Mesendoderm (in vitro differentiated cells): ENCODE measurements at regions not wholly inside any gene's neighbourhood (a gene's known extent, or its start where the extent isn't known, plus 50 kb on each side); places are given as distances from the start of the nearest gene placed in this dataset.

Experiments used
- DNase-seq: peaks from one replicate; pipeline ENCODE4 v3.0.0; 2013
- H2AK5ac ChIP-seq: 2 replicates; pipeline ENCODE4 v1.6.1; 2013; ENCODE audit warnings: low read length, inconsistent platforms
- H2BK120ac ChIP-seq: 2 replicates; pipeline ENCODE4 v1.6.1; 2013; ENCODE audit warnings: low read depth, mild to moderate bottlenecking, low read length, moderate library complexity, mixed read lengths
- H2BK15ac ChIP-seq: replicated peaks from 2 replicates; pipeline ENCODE4 v1.6.1; 2013; ENCODE audit warnings: low read depth, mild to moderate bottlenecking, moderate library complexity
- H2BK5ac ChIP-seq: 2 replicates; pipeline ENCODE4 v1.6.1; 2013; ENCODE audit warnings: low read length, inconsistent platforms
- H3K18ac ChIP-seq: 2 replicates; pipeline ENCODE4 v1.6.1; 2013; ENCODE audit warnings: mild to moderate bottlenecking, low read length, mixed read lengths
- H3K23ac ChIP-seq: one replicate; pipeline ENCODE4 v1.6.1; 2013; ENCODE audit warnings: low read length
- H3K27ac ChIP-seq: 2 replicates; pipeline ENCODE4 v1.5.1; 2013; ENCODE audit warnings: low read depth, mild to moderate bottlenecking, inconsistent platforms, low read length, moderate library complexity
- H3K27me3 ChIP-seq: 2 replicates; pipeline ENCODE4 v1.6.1; 2013; ENCODE audit warnings: low read length, control low read depth, mild to moderate bottlenecking, inconsistent platforms; ENCODE audit not compliant: insufficient read depth, poor library complexity
- H3K36me3 ChIP-seq: 2 replicates; pipeline ENCODE4 v1.6.1; 2013; ENCODE audit warnings: low read length, inconsistent platforms; ENCODE audit not compliant: control insufficient read depth, insufficient read depth
- H3K4ac ChIP-seq: one replicate; pipeline ENCODE4 v1.6.1; 2013; ENCODE audit warnings: low read depth, mild to moderate bottlenecking, low read length, moderate library complexity
- H3K4me1 ChIP-seq: 2 replicates; pipeline ENCODE4 v1.6.1; 2013; ENCODE audit warnings: low read depth, low read length, inconsistent platforms; ENCODE audit not compliant: control insufficient read depth
- H3K4me2 ChIP-seq: 2 replicates; pipeline ENCODE4 v1.6.1; 2013; ENCODE audit warnings: low read length
- H3K4me3 ChIP-seq: 2 replicates; pipeline ENCODE4 v1.5.1; 2013; ENCODE audit warnings: mild to moderate bottlenecking, low read length
- H3K56ac ChIP-seq: one replicate; pipeline ENCODE4 v1.6.1; 2013; ENCODE audit warnings: low read length
- H3K79me1 ChIP-seq: 2 replicates; pipeline ENCODE4 v1.6.1; 2013; ENCODE audit warnings: low read length, inconsistent platforms
- H3K79me2 ChIP-seq: 2 replicates; pipeline ENCODE4 v1.6.1; 2013; ENCODE audit warnings: mild to moderate bottlenecking, low read length; ENCODE audit not compliant: control insufficient read depth, insufficient read depth
- H3K9ac ChIP-seq: 2 replicates; pipeline ENCODE4 v1.6.1; 2013; ENCODE audit warnings: low read length, inconsistent platforms
- H4K5ac ChIP-seq: one replicate; pipeline ENCODE4 v1.6.1; 2013; ENCODE audit warnings: low read length
- H4K8ac ChIP-seq: one replicate; pipeline ENCODE4 v1.6.1; 2013; ENCODE audit warnings: low read depth, mild to moderate bottlenecking, control low read depth, low read length, moderate library complexity
- WGBS: extraction: QIAGEN DNeasy Blood & Tissue Kit; methylation state at CpG from one replicate; pipeline ENCODE4 v1.1.7; 2013; ENCODE audit warnings: low lambda C conversion rate, missing lambda C conversion rate; ENCODE audit not compliant: insufficient coverage; ENCODE audit errors: extremely low coverage; 5-methylcytosine and 5-hydroxymethylcytosine counted together

- no peak overlapping the region for H3K4me2 ChIP-seq
- no CpG with 5 or more reads among the region's 1 CpG for WGBS
- H4K8ac ChIP-seq, result no peak overlapping the region
- no peaks in the 10 kb centered on the region for H3K36me3 ChIP-seq
- H3K27me3 ChIP-seq, result no peaks in the 10 kb centered on the region
- no peak overlapping the region for H3K56ac ChIP-seq
- no peaks in the 10 kb centered on the region for H3K4me1 ChIP-seq
- H3K4me3 ChIP-seq, result no peak overlapping the region
- no peaks in the 10 kb centered on the region for H3K79me2 ChIP-seq
- H2BK15ac ChIP-seq, result no peak overlapping the region
- H3K23ac ChIP-seq, result no peak overlapping the region
- H2AK5ac ChIP-seq, result no peak overlapping the region
- no peak for DNase-seq
- H3K4ac ChIP-seq, result no peak overlapping the region
- no peak overlapping the region for H3K9ac ChIP-seq
- H3K27ac ChIP-seq, result no peak overlapping the region
- H2BK5ac ChIP-seq, result no peak overlapping the region
- H4K5ac ChIP-seq, result no peak overlapping the region
- no peak overlapping the region for H2BK120ac ChIP-seq
- no peak overlapping the region for H3K18ac ChIP-seq
- no peaks in the 10 kb centered on the region for H3K79me1 ChIP-seq
These were observed 172.7 kb upstream of the TMEM229A start for GRCh38 chr7:124205526-124205925.

- Histone ChIP-seq H3K9ac (no peak overlapping the region), H3K79me2 (no peaks in the 10 kb centered on the region), H3K27me3 (no peaks in the 10 kb centered on the region), H3K27ac (no peak overlapping the region), H3K79me1 (no peaks in the 10 kb centered on the region), H3K23ac (no peak overlapping the region), H3K4me3 (no peak overlapping the region), H3K4ac (no peak overlapping the region), H3K36me3 (no peaks in the 10 kb centered on the region), H2AK5ac (no peak overlapping the region), H2BK5ac (no peak overlapping the region), H4K8ac (no peak overlapping the region), H3K18ac (no peak overlapping the region), H2BK120ac (no peak overlapping the region), H2BK15ac (no peak overlapping the region), H3K56ac (no peak overlapping the region), H3K4me1 (no peaks in the 10 kb centered on the region), H4K5ac (no peak overlapping the region), H3K4me2 (no peak overlapping the region)
- WGBS, result no CpG with 5 or more reads among the region's 1 CpG
- DNase-seq, result no peak
These were observed 169.7 kb upstream of the TMEM229A start for GRCh38 chr7:124202546-124202945.

DNA sequence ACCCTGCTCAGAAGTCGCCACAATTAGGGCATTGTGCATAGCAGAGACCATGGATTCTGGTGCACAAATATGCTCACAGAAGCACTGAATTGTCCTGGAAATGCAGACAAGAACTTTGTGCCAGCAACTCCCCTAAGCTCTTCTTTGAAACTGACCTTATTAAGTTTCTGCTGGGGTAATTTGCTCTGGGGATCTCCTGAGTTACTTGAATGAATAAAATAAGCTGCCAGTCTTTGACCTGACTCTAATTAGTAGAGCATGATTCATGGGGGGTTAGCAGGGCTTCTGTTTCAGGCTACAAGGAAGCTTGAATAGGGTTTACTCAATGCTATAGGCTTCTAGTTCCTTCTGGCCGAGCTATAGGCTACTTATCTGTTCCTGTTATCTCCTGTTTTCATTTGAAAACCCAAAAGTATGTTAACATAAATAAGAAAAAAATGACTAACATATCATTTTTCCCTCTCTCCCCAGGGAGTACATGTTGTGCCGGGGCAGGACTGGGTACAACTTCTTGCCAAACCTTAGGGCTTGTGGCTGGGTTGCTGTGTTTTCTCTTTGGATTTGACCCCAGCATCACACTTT is 169.0 kb upstream of the TMEM229A start:
- H3K9ac ChIP-seq, result no peak overlapping the region
- H4K8ac ChIP-seq, result no peak overlapping the region
- no peak overlapping the region for H3K27ac ChIP-seq
- H3K4me2 ChIP-seq, result no peak overlapping the region
- no peaks in the 10 kb centered on the region for H3K36me3 ChIP-seq
- no peak overlapping the region for H3K4ac ChIP-seq
- H2BK120ac ChIP-seq, result no peak overlapping the region
- no peaks in the 10 kb centered on the region for H3K4me1 ChIP-seq
- no peak overlapping the region for H4K5ac ChIP-seq
- no peaks in the 10 kb centered on the region for H3K79me2 ChIP-seq
- no peak overlapping the region for H3K18ac ChIP-seq
- no peaks in the 10 kb centered on the region for H3K27me3 ChIP-seq
- no peak overlapping the region for H2AK5ac ChIP-seq
- H3K56ac ChIP-seq, result no peak overlapping the region
- no peaks in the 10 kb centered on the region for H3K79me1 ChIP-seq
- no peak overlapping the region for H3K4me3 ChIP-seq
- H2BK15ac ChIP-seq, result no peak overlapping the region
- no peak for DNase-seq
- H2BK5ac ChIP-seq, result no peak overlapping the region
- H3K23ac ChIP-seq, result no peak overlapping the region
- no CpG with 5 or more reads among the region's 3 CpGs for WGBS

- no peak overlapping the region for H3K27ac ChIP-seq
- H3K4me2 ChIP-seq, result no peak overlapping the region
- no peaks in the 10 kb centered on the region for H3K79me1 ChIP-seq
- no peak overlapping the region for H3K4ac ChIP-seq
- no peak overlapping the region for H2BK120ac ChIP-seq
- no peaks in the 10 kb centered on the region for H3K79me2 ChIP-seq
- H3K9ac ChIP-seq, result no peak overlapping the region
- H3K56ac ChIP-seq, result no peak overlapping the region
- no peak overlapping the region for H3K23ac ChIP-seq
- H3K4me3 ChIP-seq, result no peak overlapping the region
- H3K27me3 ChIP-seq, result no peaks in the 10 kb centered on the region
- H3K36me3 ChIP-seq, result no peaks in the 10 kb centered on the region
- no peak overlapping the region for H3K18ac ChIP-seq
- H2BK15ac ChIP-seq, result no peak overlapping the region
- WGBS, result no CpG with 5 or more reads among the region's 2 CpGs
- no peaks in the 10 kb centered on the region for H3K4me1 ChIP-seq
- H2BK5ac ChIP-seq, result no peak overlapping the region
- H2AK5ac ChIP-seq, result no peak overlapping the region
- H4K5ac ChIP-seq, result no peak overlapping the region
- no peak for DNase-seq
- H4K8ac ChIP-seq, result no peak overlapping the region
These were observed 163.7 kb upstream of the TMEM229A start for GRCh38 chr7:124196519-124196918.

DNA sequence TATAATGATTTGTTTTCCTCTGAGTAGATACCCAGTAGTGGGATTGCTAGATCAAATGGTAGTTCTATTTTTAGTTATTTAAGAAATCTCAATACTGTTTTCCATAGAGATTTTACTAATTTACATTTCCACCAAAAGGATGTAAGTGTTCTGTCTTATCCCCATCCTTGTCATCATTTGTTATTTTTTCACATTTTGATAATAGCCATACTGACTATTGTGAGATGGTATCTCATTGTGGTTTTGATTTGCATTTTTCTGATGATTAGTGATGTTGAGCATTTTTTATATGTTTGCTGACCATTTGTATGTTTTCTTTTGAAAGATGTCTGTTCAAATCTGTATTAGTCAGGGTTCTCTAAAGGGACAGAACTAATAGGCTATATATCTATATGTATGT is 160.0 kb upstream of the TMEM229A start:
- Histone ChIP-seq H2BK15ac (no peak overlapping the region), H3K4ac (no peak overlapping the region), H3K79me2 (no peaks in the 10 kb centered on the region), H2BK5ac (no peak overlapping the region), H2BK120ac (no peak overlapping the region), H3K4me2 (no peak overlapping the region), H3K36me3 (no peaks in the 10 kb centered on the region), H3K9ac (no peak overlapping the region), H3K79me1 (no peaks in the 10 kb centered on the region), H2AK5ac (no peak overlapping the region), H4K8ac (no peak overlapping the region), H4K5ac (no peak overlapping the region), H3K4me3 (no peak overlapping the region), H3K27me3 (no peaks in the 10 kb centered on the region), H3K27ac (no peak overlapping the region), H3K23ac (no peak overlapping the region), H3K4me1 (no peaks in the 10 kb centered on the region), H3K18ac (no peak overlapping the region), H3K56ac (no peak overlapping the region)
- no peak for DNase-seq

DNA sequence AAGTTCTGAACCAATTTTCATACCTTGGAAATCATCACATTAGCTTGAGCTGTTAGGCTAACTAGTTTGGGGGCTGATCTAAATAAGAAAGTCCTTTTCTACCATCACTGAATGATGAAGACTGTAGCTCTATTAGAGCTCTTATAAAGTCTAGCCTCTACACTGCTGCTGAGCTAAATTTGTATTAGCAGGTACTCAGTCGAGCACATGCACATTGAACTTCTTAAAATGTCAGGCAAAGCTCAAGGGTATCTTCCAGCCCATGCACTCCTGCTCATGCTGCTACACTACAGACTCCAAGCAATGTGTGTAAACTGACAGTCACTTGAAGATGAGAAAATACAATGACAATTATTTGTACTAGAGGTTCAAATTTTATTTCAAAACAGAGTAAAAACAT is 158.8 kb upstream of the TMEM229A start:
- Histone ChIP-seq H3K79me1 (no peaks in the 10 kb centered on the region), H3K23ac (no peak overlapping the region), H2AK5ac (no peak overlapping the region), H3K36me3 (no peaks in the 10 kb centered on the region), H4K5ac (no peak overlapping the region), H3K9ac (no peak overlapping the region), H3K27ac (no peak overlapping the region), H2BK15ac (no peak overlapping the region), H3K56ac (no peak overlapping the region), H3K79me2 (no peaks in the 10 kb centered on the region), H3K27me3 (no peaks in the 10 kb centered on the region), H3K4me1 (no peaks in the 10 kb centered on the region), H2BK5ac (no peak overlapping the region), H3K4ac (no peak overlapping the region), H3K18ac (no peak overlapping the region), H3K4me3 (no peak overlapping the region), H4K8ac (no peak overlapping the region), H3K4me2 (no peak overlapping the region), H2BK120ac (no peak overlapping the region)
- no peak for DNase-seq
- WGBS, result no CpG with 5 or more reads among the region's 1 CpG
